Loucy (cell line): ENCODE measurements at regions not wholly inside any gene's neighbourhood (a gene's known extent, or its start where the extent isn't known, plus 50 kb on each side); places are given as distances from the start of the nearest gene placed in this dataset.

ENCODE experiments used
- H2AFZ ChIP-seq: fragments of 200-600 bp; sonication (generic); 2 replicates; pipeline ENCODE4 v1.6.0; 2016; ENCODE audit warnings: antibody characterized with exemption, mild to moderate bottlenecking, low read length, moderate library complexity
- H3F3A ChIP-seq: fragments of 200-600 bp; 2 replicates; pipeline ENCODE4 v1.6.0; 2016; ENCODE audit warnings: antibody characterized with exemption, low read depth, mild to moderate bottlenecking
- H3K27me3 ChIP-seq: fragments of 200-600 bp; sonication (generic); 2 replicates; pipeline ENCODE4 v1.6.1; 2014; ENCODE audit warnings: low read length, mild to moderate bottlenecking; ENCODE audit not compliant: insufficient read depth, poor library complexity, severe bottlenecking
- H3K36me3 ChIP-seq: fragments of 200-600 bp; sonication (generic); 2 replicates; pipeline ENCODE4 v1.6.1; 2016; ENCODE audit warnings: low read length; ENCODE audit not compliant: insufficient read depth
- H3K4me1 ChIP-seq: fragments of 200-600 bp; sonication (generic); 2 replicates; pipeline ENCODE4 v1.5.1; 2014; ENCODE audit warnings: low read length, mild to moderate bottlenecking; ENCODE audit not compliant: insufficient read depth, poor library complexity, severe bottlenecking
- H3K4me2 ChIP-seq: fragments of 200-600 bp; sonication (generic); 2 replicates; pipeline ENCODE4 v1.6.0; 2014; ENCODE audit warnings: antibody characterized with exemption, low read length, low read depth, mild to moderate bottlenecking; ENCODE audit not compliant: poor library complexity, severe bottlenecking
- H3K4me3 ChIP-seq: fragments of 200-600 bp; sonication (generic); 2 replicates; pipeline ENCODE4 v1.5.1; 2014; ENCODE audit warnings: low read length, mild to moderate bottlenecking, mixed read lengths; ENCODE audit not compliant: poor library complexity, severe bottlenecking
- H3K79me2 ChIP-seq: fragments of 200-600 bp; sonication (generic); 2 replicates; pipeline ENCODE4 v1.6.1; 2014; ENCODE audit warnings: low read length; ENCODE audit not compliant: insufficient read depth
- H3K9ac ChIP-seq: fragments of 200-600 bp; sonication (generic); 2 replicates; pipeline ENCODE4 v1.6.0; 2014; ENCODE audit warnings: mild to moderate bottlenecking, low read depth, low read length, moderate library complexity; ENCODE audit not compliant: poor library complexity, severe bottlenecking
- H3K9me2 ChIP-seq: fragments of 200-600 bp; sonication (generic); replicated peaks from 2 replicates; pipeline ENCODE4 v1.6.1; 2016; ENCODE audit warnings: low read depth, low read length, mixed read lengths
- H3K9me3 ChIP-seq: fragments of 200-600 bp; sonication (generic); 2 replicates; pipeline ENCODE4 v1.6.1; 2014; ENCODE audit warnings: mild to moderate bottlenecking, antibody characterized with exemption, low read length, low read depth; ENCODE audit not compliant: insufficient read depth
- H4K20me1 ChIP-seq: fragments of 200-600 bp; sonication (generic); 2 replicates; pipeline ENCODE4 v1.6.0; 2014; ENCODE audit warnings: antibody characterized with exemption, low read length, mild to moderate bottlenecking; ENCODE audit not compliant: insufficient read depth, poor library complexity, severe bottlenecking
- CTCF ChIP-seq: fragments of 200-600 bp; sonication (generic); conservative IDR thresholded peaks from 2 replicates; pipeline ENCODE4 v1.5.1; 2014; ENCODE audit warnings: mild to moderate bottlenecking, antibody characterized with exemption, low read length
- EZH2phosphoT487 ChIP-seq: fragments of 200-600 bp; IDR thresholded peaks from 2 replicates; pipeline ENCODE4 v1.6.1; 2018; ENCODE audit warnings: antibody characterized with exemption, mild to moderate bottlenecking, moderate library complexity, borderline replicate concordance

GRCh38 chr10:124225467-124226270 lies 132.3 kb upstream of the CHST15 start:
- no peaks in the 10 kb centered on the region for H3K4me1 ChIP-seq

GRCh38 chr10:124225029-124225466 lies 131.7 kb upstream of the CHST15 start:
- TF ChIP-seq CTCF: no peak
- TF ChIP-seq EZH2phosphoT487: no peak

More at GRCh38 chr10:124225467-124226270, 132.3 kb upstream of the CHST15 start:
- Histone ChIP-seq H3K9me3 (peaks cover 22% of the 10 kb centered on the region; the same call in 1 of the 2 replicates), H2AFZ (no peak overlapping the region), H3K27me3 (no peaks in the 10 kb centered on the region), H3K79me2 (no peaks in the 10 kb centered on the region), H3F3A (peaks cover 36% of the 10 kb centered on the region), H3K4me3 (no peak overlapping the region), H3K36me3 (no peaks in the 10 kb centered on the region), H3K4me2 (no peak overlapping the region), H3K9me2 (no peaks in the 10 kb centered on the region), H3K9ac (no peak overlapping the region), H4K20me1 (no peaks in the 10 kb centered on the region)
- TF ChIP-seq CTCF: no peak

GRCh38 chr10:124224331-124225028 lies 131.1 kb upstream of the CHST15 start:
- no peak overlapping the region for H3K9ac ChIP-seq
- H2AFZ ChIP-seq: no peak overlapping the region
- peaks cover 15% of the 10 kb centered on the region; the same call in 1 of the 2 replicates for H3K9me3 ChIP-seq

More at GRCh38 chr10:124225029-124225466, 131.7 kb upstream of the CHST15 start:
- H3K4me2 ChIP-seq: no peak overlapping the region
- peaks cover 33% of the 10 kb centered on the region for H3F3A ChIP-seq
- no peaks in the 10 kb centered on the region for H3K79me2 ChIP-seq
- no peak overlapping the region for H2AFZ ChIP-seq
- no peaks in the 10 kb centered on the region for H3K4me1 ChIP-seq
- H4K20me1 ChIP-seq: no peaks in the 10 kb centered on the region
- no peak overlapping the region for H3K4me3 ChIP-seq
- no peaks in the 10 kb centered on the region for H3K36me3 ChIP-seq
- H3K9me2 ChIP-seq: no peaks in the 10 kb centered on the region
- H3K27me3 ChIP-seq: no peaks in the 10 kb centered on the region
- H3K9ac ChIP-seq: no peak overlapping the region
- peaks cover 19% of the 10 kb centered on the region; the same call in 1 of the 2 replicates for H3K9me3 ChIP-seq

More at GRCh38 chr10:124224331-124225028, 131.1 kb upstream of the CHST15 start:
- H3K4me1 ChIP-seq: no peaks in the 10 kb centered on the region
- no peaks in the 10 kb centered on the region for H3K36me3 ChIP-seq
- no peaks in the 10 kb centered on the region for H4K20me1 ChIP-seq
- no peaks in the 10 kb centered on the region for H3K9me2 ChIP-seq
- H3K4me2 ChIP-seq: no peak overlapping the region
- H3F3A ChIP-seq: peaks cover 27% of the 10 kb centered on the region
- TF ChIP-seq CTCF: no peak
- no peak for TF ChIP-seq EZH2phosphoT487
- no peaks in the 10 kb centered on the region for H3K27me3 ChIP-seq
- H3K79me2 ChIP-seq: no peaks in the 10 kb centered on the region
- H3K4me3 ChIP-seq: no peak overlapping the region
